Neural progenitor cell (in vitro differentiated cells): ENCODE measurements at regions not wholly inside any gene's neighbourhood (a gene's known extent, or its start where the extent isn't known, plus 50 kb on each side); places are given as distances from the start of the nearest gene placed in this dataset.
"Not testable (repeated sequence)": the region's sequence is repeated elsewhere in the genome, so short reads cannot be mapped to it uniquely, and the experiment has no call there.

Source experiments
- DNase-seq: peaks from one replicate; pipeline ENCODE4 v3.0.0-alpha.2; 2016; ENCODE audit warnings: low spot score
- H2AFZ ChIP-seq: fragments of 200-600 bp; sonication (generic); replicated peaks from 2 replicates; pipeline ENCODE4 v1.6.1; 2016; ENCODE audit warnings: antibody characterized with exemption
- H3F3A ChIP-seq: fragments of 200-600 bp; sonication (generic); 2 replicates; pipeline ENCODE4 v1.6.1; 2016; ENCODE audit warnings: antibody characterized with exemption, low read depth
- H3K27ac ChIP-seq: fragments of 200-600 bp; sonication (generic); 2 replicates; pipeline ENCODE4 v1.5.1; 2016; ENCODE audit warnings: mild to moderate bottlenecking
- H3K27me3 ChIP-seq: fragments of 200-600 bp; sonication (generic); 2 replicates; pipeline ENCODE4 v1.6.1; 2016; ENCODE audit warnings: mild to moderate bottlenecking, moderate library complexity
- H3K36me3 ChIP-seq: fragments of 200-600 bp; sonication (generic); 2 replicates; pipeline ENCODE4 v1.5.1; 2016
- H3K4me1 ChIP-seq: fragments of 200-600 bp; sonication (generic); 2 replicates; pipeline ENCODE4 v1.6.1; 2016; ENCODE audit warnings: mixed run types
- H3K4me2 ChIP-seq: fragments of 200-600 bp; sonication (generic); 2 replicates; pipeline ENCODE4 v1.6.1; 2016
- H3K4me3 ChIP-seq: fragments of 200-600 bp; sonication (generic); 2 replicates; pipeline ENCODE4 v1.5.1; 2016
- H3K79me2 ChIP-seq: fragments of 200-600 bp; sonication (generic); 2 replicates; pipeline ENCODE4 v1.6.1; 2016; ENCODE audit warnings: low read depth
- H3K9ac ChIP-seq: fragments of 200-600 bp; sonication (generic); 2 replicates; pipeline ENCODE4 v1.6.1; 2016
- H3K9me3 ChIP-seq: fragments of 200-600 bp; sonication (generic); 2 replicates; pipeline ENCODE4 v1.5.1; 2016; ENCODE audit warnings: low read depth
- H4K20me1 ChIP-seq: fragments of 200-600 bp; sonication (generic); 2 replicates; pipeline ENCODE4 v1.6.1; 2016; ENCODE audit warnings: low read depth
- H3K27ac Mint-ChIP-seq: 3 replicates; pipeline ENCODE4 v1.8.0; 2021; ENCODE audit warnings: mixed read lengths
- H3K27me3 Mint-ChIP-seq: 2 replicates; pipeline ENCODE4 v1.8.0; 2022; ENCODE audit warnings: low read depth, mild to moderate bottlenecking, inconsistent platforms, moderate library complexity, mixed read lengths; ENCODE audit not compliant: insufficient read depth
- H3K36me3 Mint-ChIP-seq: 3 replicates; pipeline ENCODE4 v1.8.0; 2021; ENCODE audit warnings: mixed read lengths
- H3K4me1 Mint-ChIP-seq: 3 replicates; pipeline ENCODE4 v1.8.0; 2021; ENCODE audit warnings: mixed read lengths
- H3K4me3 Mint-ChIP-seq: 3 replicates; pipeline ENCODE4 v1.8.0; 2021; ENCODE audit warnings: mild to moderate bottlenecking, moderate library complexity, mixed read lengths
- H3K9me3 Mint-ChIP-seq: 3 replicates; pipeline ENCODE4 v1.8.0; 2020; ENCODE audit warnings: mixed read lengths
- CTCF ChIP-seq: fragments of 200-600 bp; sonication (generic); IDR thresholded peaks from 2 replicates; pipeline ENCODE4 v1.5.1; 2017; ENCODE audit warnings: antibody characterized with exemption, mild to moderate bottlenecking
- EZH2 ChIP-seq: fragments of 200-600 bp; sonication (generic); IDR thresholded peaks from 2 replicates; pipeline ENCODE4 v1.6.1; 2017; ENCODE audit warnings: antibody characterized with exemption, mild to moderate bottlenecking, moderate library complexity
- EZH2phosphoT487 ChIP-seq: fragments of 200-600 bp; sonication (generic); IDR thresholded peaks from 2 replicates; pipeline ENCODE4 v1.6.1; 2017; ENCODE audit warnings: antibody characterized with exemption

GRCh38 chr18:78433562-78433961, 546.1 kb upstream of the SALL3 start:
- Histone ChIP-seq H3K36me3 (no peaks in the 10 kb centered on the region), H3F3A (no peaks in the 10 kb centered on the region), H2AFZ (no peak overlapping the region), H3K9ac (no peak overlapping the region), H3K4me2 (no peak overlapping the region), H4K20me1 (no peaks in the 10 kb centered on the region), H3K4me3 (no peak overlapping the region), H3K79me2 (no peaks in the 10 kb centered on the region), H3K9me3 (no peaks in the 10 kb centered on the region), H3K4me1 (no peaks in the 10 kb centered on the region), H3K27ac (no peak overlapping the region), H3K27me3 (no peaks in the 10 kb centered on the region)
- H3K27ac Mint-ChIP-seq, result no peak overlapping the region
- TF ChIP-seq EZH2 (no peak), EZH2phosphoT487 (no peak)
- DNase-seq, result no peak
- no peaks in the 10 kb centered on the region for H3K36me3 Mint-ChIP-seq
- peaks cover 13% of the 10 kb centered on the region for H3K4me1 Mint-ChIP-seq
- peaks cover 7% of the 10 kb centered on the region for H3K27me3 Mint-ChIP-seq
- peaks cover 4% of the 10 kb centered on the region for H3K9me3 Mint-ChIP-seq
- no peak overlapping the region for H3K4me3 Mint-ChIP-seq

GRCh38 chr18:78436110-78436509, 543.5 kb upstream of the SALL3 start:
- Histone ChIP-seq H3K79me2 (no peaks in the 10 kb centered on the region), H3K27ac (no peak overlapping the region)
- TF ChIP-seq EZH2 (no peak), EZH2phosphoT487 (no peak), CTCF (no peak)

GRCh38 chr18:78438235-78438634, 541.4 kb upstream of the SALL3 start:
- H3K4me3 Mint-ChIP-seq, H3K36me3 Mint-ChIP-seq, H3K4me1 ChIP-seq, H4K20me1 ChIP-seq, H3K27ac Mint-ChIP-seq, H3K27ac ChIP-seq, H2AFZ ChIP-seq, H3K27me3 ChIP-seq, H3K79me2 ChIP-seq, H3K27me3 Mint-ChIP-seq, H3K9me3 ChIP-seq, H3K4me3 ChIP-seq, H3K36me3 ChIP-seq, DNase-seq, H3K9ac ChIP-seq, H3F3A ChIP-seq, H3K4me2 ChIP-seq: not testable (repeated sequence)
- H3K4me1 Mint-ChIP-seq, result peaks cover 10% of the 10 kb centered on the region
- H3K9me3 Mint-ChIP-seq, result peaks cover 11% of the 10 kb centered on the region

More at GRCh38 chr18:78436110-78436509, 543.5 kb upstream of the SALL3 start:
- Mint-ChIP-seq H3K4me3 (no peak overlapping the region), H3K4me1 (peaks cover 10% of the 10 kb centered on the region), H3K9me3 (peaks cover 11% of the 10 kb centered on the region), H3K27ac (no peak overlapping the region), H3K27me3 (peaks cover 3% of the 10 kb centered on the region), H3K36me3 (no peaks in the 10 kb centered on the region)
- no peaks in the 10 kb centered on the region for H3K9me3 ChIP-seq
- no peak overlapping the region for H2AFZ ChIP-seq
- H3K4me1 ChIP-seq, result no peaks in the 10 kb centered on the region
- no peak overlapping the region for H3K9ac ChIP-seq
- DNase-seq, result no peak
- H3K27me3 ChIP-seq, result no peaks in the 10 kb centered on the region
- H4K20me1 ChIP-seq, result no peaks in the 10 kb centered on the region
- H3K36me3 ChIP-seq, result no peaks in the 10 kb centered on the region
- H3K4me3 ChIP-seq, result no peak overlapping the region
- H3K4me2 ChIP-seq, result no peak overlapping the region
- no peaks in the 10 kb centered on the region for H3F3A ChIP-seq

GRCh38 chr18:78445880-78446279, 533.7 kb upstream of the SALL3 start:
- H3K27ac ChIP-seq, result no peak overlapping the region
- H3K4me1 Mint-ChIP-seq, result no peaks in the 10 kb centered on the region
- H3K4me1 ChIP-seq, result no peaks in the 10 kb centered on the region
- no peaks in the 10 kb centered on the region for H3K36me3 Mint-ChIP-seq
- no peaks in the 10 kb centered on the region for H3K9me3 ChIP-seq
- H3K4me3 Mint-ChIP-seq, result no peak overlapping the region
- no peak overlapping the region for H2AFZ ChIP-seq
- no peak overlapping the region for H3K4me3 ChIP-seq
- no peaks in the 10 kb centered on the region for H3K27me3 Mint-ChIP-seq
- H3K36me3 ChIP-seq, result no peaks in the 10 kb centered on the region
- H3K27me3 ChIP-seq, result no peaks in the 10 kb centered on the region
- H3K27ac Mint-ChIP-seq, result no peak overlapping the region
- TF ChIP-seq CTCF (no peak), EZH2phosphoT487 (no peak), EZH2 (no peak)
- H3K9ac ChIP-seq, result no peak overlapping the region
- no peaks in the 10 kb centered on the region for H3K9me3 Mint-ChIP-seq
- H3K79me2 ChIP-seq, result no peaks in the 10 kb centered on the region
- no peak overlapping the region for H3K4me2 ChIP-seq
- H3F3A ChIP-seq, result no peaks in the 10 kb centered on the region
- no peak for DNase-seq
- no peaks in the 10 kb centered on the region for H4K20me1 ChIP-seq
